IMR-90 (cell line): ENCODE measurements at regions not wholly inside any gene's neighbourhood (a gene's known extent, or its start where the extent isn't known, plus 50 kb on each side); places are given as distances from the start of the nearest gene placed in this dataset.

Experiments used
- ATAC-seq: fragments of 200-7000 bp; cut with Tn5 transposase; 2 replicates; pipeline ENCODE4 v1.9.1; 2020; ENCODE audit warnings: low read depth, mild to moderate bottlenecking, moderate library complexity
- BruUV-seq: library from RNA; stranded (reverse); fragments of 400-500 nt; replicated peaks from 2 replicates; lab custom pipeline; 2021; lab: Mats Ljungman, UMichigan
- CTCF ChIA-PET: fragments of 300-600 bp; formaldehyde crosslinking; extraction: SDS; loops from one replicate; lab custom pipeline; 2021; ENCODE audit warnings: antibody characterized with exemption; lab: Yijun Ruan, JAX
- POLR2A ChIA-PET: fragments of 300-600 bp; sonication (Branson Sonifier 250); formaldehyde crosslinking; loops from one replicate; lab custom pipeline; 2022; ENCODE audit warnings: antibody characterized with exemption; ENCODE audit not compliant: unreplicated experiment; lab: Charles Lee
- DNase-seq: peaks from one replicate; pipeline ENCODE4 v3.0.0; 2013
- H2AFZ ChIP-seq: replicated peaks from 2 replicates; pipeline ENCODE3; 2013; ENCODE audit warnings: low read length, mild to moderate bottlenecking; ENCODE audit not compliant: poor library complexity
- H2AK5ac ChIP-seq: 2 replicates; pipeline ENCODE4 v1.6.1; 2013; ENCODE audit warnings: low read depth, low read length, inconsistent platforms
- H2AK9ac ChIP-seq: replicated peaks from 2 replicates; pipeline ENCODE3; 2013; ENCODE audit warnings: mild to moderate bottlenecking, low read depth, low read length, moderate library complexity; ENCODE audit not compliant: poor library complexity
- H2BK120ac ChIP-seq: 2 replicates; pipeline ENCODE4 v1.6.1; 2013; ENCODE audit warnings: low read depth, low read length, inconsistent platforms
- H2BK15ac ChIP-seq: 3 replicates; pipeline ENCODE4 v1.6.1; 2013; ENCODE audit warnings: low read depth, low read length, inconsistent platforms
- H2BK20ac ChIP-seq: 2 replicates; pipeline ENCODE4 v1.6.1; 2013; ENCODE audit warnings: low read depth, mild to moderate bottlenecking, inconsistent platforms, low read length, moderate library complexity
- H2BK5ac ChIP-seq: 2 replicates; pipeline ENCODE4 v1.6.1; 2013; ENCODE audit warnings: mild to moderate bottlenecking, low read depth, low read length, inconsistent platforms; ENCODE audit not compliant: poor library complexity, severe bottlenecking
- H3K14ac ChIP-seq: replicated peaks from 2 replicates; pipeline ENCODE4 v1.6.1; 2013; ENCODE audit warnings: low read depth, low read length, inconsistent platforms
- H3K18ac ChIP-seq: 2 replicates; pipeline ENCODE4 v1.6.1; 2013; ENCODE audit warnings: low read depth, low read length, control low read depth
- H3K23ac ChIP-seq: 2 replicates; pipeline ENCODE4 v1.6.1; 2013; ENCODE audit warnings: low read depth, low read length, inconsistent platforms
- H3K27ac ChIP-seq: 2 replicates; pipeline ENCODE4 v1.5.1; 2013; ENCODE audit warnings: mild to moderate bottlenecking, control low read depth, low read length; ENCODE audit not compliant: insufficient read depth
- H3K27me3 ChIP-seq: 2 replicates; pipeline ENCODE4 v1.6.1; 2013; ENCODE audit warnings: low read length; ENCODE audit not compliant: control insufficient read depth, insufficient read depth
- H3K36me3 ChIP-seq: 2 replicates; pipeline ENCODE4 v1.6.1; 2013; ENCODE audit warnings: low read length, mixed read lengths; ENCODE audit not compliant: control insufficient read depth, insufficient read depth
- H3K4ac ChIP-seq: 2 replicates; pipeline ENCODE4 v1.6.1; 2013; ENCODE audit warnings: low read depth, low read length, inconsistent platforms
- H3K4me1 ChIP-seq: 2 replicates; pipeline ENCODE4 v1.6.1; 2013; ENCODE audit warnings: low read length, mixed read lengths; ENCODE audit not compliant: control insufficient read depth, insufficient read depth
- H3K4me2 ChIP-seq: 2 replicates; pipeline ENCODE4 v1.6.1; 2013; ENCODE audit warnings: low read depth, mild to moderate bottlenecking, control low read depth, low read length, moderate library complexity
- H3K4me3 ChIP-seq: 2 replicates; pipeline ENCODE4 v1.5.1; 2013; ENCODE audit warnings: low read depth, mild to moderate bottlenecking, control low read depth, low read length, moderate library complexity; ENCODE audit not compliant: insufficient read depth
- H3K56ac ChIP-seq: 2 replicates; pipeline ENCODE4 v1.6.1; 2013; ENCODE audit warnings: low read length, inconsistent platforms; ENCODE audit not compliant: insufficient read depth; ENCODE audit errors: extremely low read depth
- H3K79me1 ChIP-seq, 2 experiments: 2 replicates each; pipeline ENCODE4 v1.6.1; 2013; ENCODE audit warnings: low read length in 2 of 2, inconsistent platforms in 1 of 2, low read depth in 1 of 2
- H3K9ac ChIP-seq: 2 replicates; pipeline ENCODE4 v1.6.1; 2013; ENCODE audit warnings: low read depth, low read length, control low read depth
- H3K9me1 ChIP-seq: 2 replicates; pipeline ENCODE4 v1.6.1; 2013; ENCODE audit warnings: low read length, inconsistent platforms; ENCODE audit not compliant: insufficient read depth
- H3K9me3 ChIP-seq: 2 replicates; pipeline ENCODE4 v1.6.1; 2013; ENCODE audit warnings: low read length; ENCODE audit not compliant: control insufficient read depth, insufficient read depth
- H4K20me1 ChIP-seq: 2 replicates; pipeline ENCODE4 v1.6.1; 2013; ENCODE audit warnings: low read length, inconsistent platforms; ENCODE audit not compliant: insufficient read depth
- H4K5ac ChIP-seq: 2 replicates; pipeline ENCODE4 v1.6.1; 2013; ENCODE audit warnings: mild to moderate bottlenecking, low read depth, low read length, control low read depth
- H4K8ac ChIP-seq, 2 experiments: 2 replicates each; pipeline ENCODE4 v1.6.1; 2013; ENCODE audit warnings: low read depth in 2 of 2, low read length in 2 of 2, control low read depth in 1 of 2, inconsistent platforms in 1 of 2
- H4K91ac ChIP-seq: 2 replicates; pipeline ENCODE4 v1.6.1; 2013; ENCODE audit warnings: low read depth, low read length, inconsistent platforms; ENCODE audit not compliant: insufficient read depth
- BHLHE40 ChIP-seq: fragments of 150-350 bp; IDR thresholded peaks from 2 replicates; pipeline ENCODE4 v1.6.1; 2016; ENCODE audit warnings: mild to moderate bottlenecking, low read depth, low read length
- CEBPB ChIP-seq: IDR thresholded peaks from 2 replicates; pipeline ENCODE4 v1.6.1; 2012; ENCODE audit warnings: low read depth, low read length, improper control_type of control experiment
- CHD1 ChIP-seq: IDR thresholded peaks from 2 replicates; pipeline ENCODE4 v1.6.1; 2012; ENCODE audit warnings: low read depth, low read length, improper control_type of control experiment
- ELK1 ChIP-seq: fragments of 150-350 bp; IDR thresholded peaks from 2 replicates; pipeline ENCODE4 v1.6.1; 2016; ENCODE audit warnings: low read depth, mild to moderate bottlenecking, low read length, moderate library complexity, borderline replicate concordance
- FOS ChIP-seq: fragments of 150-350 bp; IDR thresholded peaks from 2 replicates; pipeline ENCODE4 v1.6.1; 2016; ENCODE audit warnings: low read depth, low read length
- MAFK ChIP-seq: IDR thresholded peaks from 2 replicates; pipeline ENCODE4 v1.6.1; 2012; ENCODE audit warnings: low read depth, low read length, improper control_type of control experiment
- MAZ ChIP-seq: IDR thresholded peaks from 2 replicates; pipeline ENCODE4 v1.6.1; 2012; ENCODE audit warnings: low read depth, mild to moderate bottlenecking, low read length, improper control_type of control experiment, moderate library complexity, borderline replicate concordance
- MXI1 ChIP-seq: IDR thresholded peaks from 2 replicates; pipeline ENCODE4 v1.6.1; 2012; ENCODE audit warnings: low read depth, mild to moderate bottlenecking, low read length, moderate library complexity, borderline replicate concordance
- NFE2L2 ChIP-seq: fragments of 150-350 bp; IDR thresholded peaks from 2 replicates; pipeline ENCODE4 v1.6.1; 2016; ENCODE audit warnings: low read depth, mild to moderate bottlenecking, low read length
- POLR2A ChIP-seq: IDR thresholded peaks from 2 replicates; pipeline ENCODE4 v1.6.1; 2012; ENCODE audit warnings: mild to moderate bottlenecking, low read depth, low read length
- RAD21 ChIP-seq: IDR thresholded peaks from 2 replicates; pipeline ENCODE4 v1.6.1; 2012; ENCODE audit warnings: low read length, improper control_type of control experiment
- RCOR1 ChIP-seq: IDR thresholded peaks from 2 replicates; pipeline ENCODE4 v1.6.1; 2012; ENCODE audit warnings: mild to moderate bottlenecking, low read length, improper control_type of control experiment; ENCODE audit not compliant: insufficient replicate concordance
- RFX5 ChIP-seq: IDR thresholded peaks from 2 replicates; pipeline ENCODE4 v1.8.0; 2012; ENCODE audit warnings: low read depth, mild to moderate bottlenecking, low read length, moderate library complexity
- SMC3 ChIP-seq: fragments of 150-350 bp; IDR thresholded peaks from 2 replicates; pipeline ENCODE4 v1.6.1; 2016; ENCODE audit warnings: low read depth, mild to moderate bottlenecking, antibody characterized with exemption, low read length, moderate library complexity
- USF2 ChIP-seq: fragments of 150-350 bp; IDR thresholded peaks from 2 replicates; pipeline ENCODE4 v1.6.1; 2017; ENCODE audit warnings: mild to moderate bottlenecking, antibody characterized with exemption, low read length, low read depth
- WGBS, 2 experiments: methylation state at CpG; one replicate each; pipeline versions ENCODE4 v1.1.5 to v1.1.7; 2013; ENCODE audit warnings: missing lambda C conversion rate in 2 of 2; ENCODE audit not compliant: insufficient read length in 1 of 2; ENCODE audit errors: extremely low coverage in 2 of 2; 5-methylcytosine and 5-hydroxymethylcytosine counted together
- dilution Hi-C: fragments of 300-500 bp; cut with HindIII; formaldehyde crosslinking; loops from one replicate; pipeline ENCODE4 v1.14.3; 2018; ENCODE audit warnings: low sequenced_read_pairs; ENCODE audit not compliant: unreplicated experiment
- in situ Hi-C: fragments of 300-500 bp; cut with MboI; formaldehyde crosslinking; loops from 3 replicates; pipeline ENCODE4 v1.14.3; 2019; ENCODE audit warnings: low sequenced_read_pairs, inconsistent platforms, mixed read lengths
- intact Hi-C: fragments of 100-400 bp; cut with micrococcal nuclease; formaldehyde crosslinking; loops from 2 replicates; pipeline ENCODE4 v1.10.0; 2022
- TF ChIP-seq, protein P1 (sequence below): conservative IDR thresholded peaks from 2 replicates; pipeline ENCODE4 v1.5.1; 2012; ENCODE audit warnings: mild to moderate bottlenecking, low read depth, low read length, improper control_type of control experiment

DNA sequence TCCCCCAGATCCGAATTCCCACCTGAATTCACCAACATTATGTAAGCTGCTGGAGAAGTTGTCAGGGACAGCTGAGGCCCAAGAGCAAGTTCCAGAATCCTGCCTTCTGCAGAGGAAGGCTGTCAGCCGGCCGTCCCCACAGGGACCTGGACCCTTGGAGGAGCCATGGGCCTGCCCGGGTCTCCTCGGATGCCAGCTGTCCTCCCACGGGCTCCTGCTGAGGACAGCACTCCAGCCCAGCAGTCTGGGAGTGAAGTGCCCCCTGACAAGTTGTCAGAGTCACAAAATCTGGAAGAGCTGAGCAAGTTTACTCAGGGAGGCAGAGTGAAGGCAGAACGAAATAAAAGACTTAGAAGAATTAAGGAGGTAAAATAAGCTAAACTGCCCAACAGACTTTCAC lies 192.5 kb upstream of the DAPK1 start:
- Histone ChIP-seq H4K5ac (no peak overlapping the region), H3K9ac (no peak overlapping the region), H3K27ac (no peak overlapping the region), H4K8ac (no peak overlapping the region), H3K4me1 (peaks cover 3% of the 10 kb centered on the region; the same call in 1 of the 2 replicates), H2BK15ac (no peak overlapping the region), H2BK5ac (no peak overlapping the region), H2AFZ (peak overlapping the region; percentile 45), H3K23ac (no peak overlapping the region), H2BK20ac (no peak overlapping the region), H3K4me3 (no peak overlapping the region), H2BK120ac (no peak overlapping the region), H3K36me3 (no peaks in the 10 kb centered on the region), H3K4me2 (no peak overlapping the region), H3K79me1 (no peaks in the 10 kb centered on the region), H3K14ac (no peak overlapping the region), H3K4ac (no peak overlapping the region; the same call in 1 of the 2 replicates), H3K18ac (no peak overlapping the region), H3K9me1 (no peaks in the 10 kb centered on the region), H3K27me3 (no peaks in the 10 kb centered on the region), H3K9me3 (no peaks in the 10 kb centered on the region), H4K20me1 (no peaks in the 10 kb centered on the region), H2AK9ac (no peak overlapping the region), H3K56ac (no peak overlapping the region), H2AK5ac (no peak overlapping the region), H4K91ac (no peak overlapping the region)
- CTCF ChIA-PET, result interaction anchor here (0.9 kb wide), 1 partner anchor 18 kb away, joined by 3 read pairs; no protein-coding TSS in a partner anchor
- intact Hi-C loops, result no loop called here
- dilution Hi-C loops, result no loop called here
- DNase-seq (no peak), ATAC-seq (no peak)
- WGBS, 2 experiments, result 38% methylated on average over 5 of the region's 7 CpGs; no CpG with 5 or more reads in 1 of the 2 experiments
- in situ Hi-C loops, result no loop called here
- POLR2A ChIA-PET, result no interaction called here
- TF ChIP-seq, protein P1, sequence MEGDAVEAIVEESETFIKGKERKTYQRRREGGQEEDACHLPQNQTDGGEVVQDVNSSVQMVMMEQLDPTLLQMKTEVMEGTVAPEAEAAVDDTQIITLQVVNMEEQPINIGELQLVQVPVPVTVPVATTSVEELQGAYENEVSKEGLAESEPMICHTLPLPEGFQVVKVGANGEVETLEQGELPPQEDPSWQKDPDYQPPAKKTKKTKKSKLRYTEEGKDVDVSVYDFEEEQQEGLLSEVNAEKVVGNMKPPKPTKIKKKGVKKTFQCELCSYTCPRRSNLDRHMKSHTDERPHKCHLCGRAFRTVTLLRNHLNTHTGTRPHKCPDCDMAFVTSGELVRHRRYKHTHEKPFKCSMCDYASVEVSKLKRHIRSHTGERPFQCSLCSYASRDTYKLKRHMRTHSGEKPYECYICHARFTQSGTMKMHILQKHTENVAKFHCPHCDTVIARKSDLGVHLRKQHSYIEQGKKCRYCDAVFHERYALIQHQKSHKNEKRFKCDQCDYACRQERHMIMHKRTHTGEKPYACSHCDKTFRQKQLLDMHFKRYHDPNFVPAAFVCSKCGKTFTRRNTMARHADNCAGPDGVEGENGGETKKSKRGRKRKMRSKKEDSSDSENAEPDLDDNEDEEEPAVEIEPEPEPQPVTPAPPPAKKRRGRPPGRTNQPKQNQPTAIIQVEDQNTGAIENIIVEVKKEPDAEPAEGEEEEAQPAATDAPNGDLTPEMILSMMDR, result no peak
- TF ChIP-seq FOS (no peak), MAFK (no peak), POLR2A (no peak), RCOR1 (no peak), RFX5 (no peak), MAZ (no peak), USF2 (no peak), CEBPB (no peak), BHLHE40 (no peak), MXI1 (no peak), ELK1 (no peak), NFE2L2 (no peak), RAD21 (no peak), SMC3 (no peak), CHD1 (no peak)
- no TSS peak for BruUV-seq
